Adrenal gland (tissue), 5 donors: ENCODE measurements at regions not wholly inside any gene's neighbourhood (a gene's known extent, or its start where the extent isn't known, plus 50 kb on each side); places are given as distances from the start of the nearest gene placed in this dataset.

Source experiments
- CTCF ChIP-seq, 6 experiments: fragments of 450-650 bp in 4 of 6; fragments of 200-600 bp in 2 of 6; sonication (generic) in 1 of 6; IDR thresholded peaks; 1 replicate in 5 of 6; 2 replicates in 1 of 6; pipeline versions ENCODE4 v1.5.1 to v1.8.0; 2016 to 2021; ENCODE audit warnings: antibody characterized with exemption in 6 of 6, mild to moderate bottlenecking in 2 of 6, moderate library complexity in 1 of 6
- POLR2A ChIP-seq, 2 donors: fragments of 450-650 bp; IDR thresholded peaks; one replicate each; pipeline ENCODE4 v1.6.1; 2017; ENCODE audit warnings: antibody characterized with exemption in 2 of 2, mild to moderate bottlenecking in 2 of 2, moderate library complexity in 1 of 2
- donor health status: DM: no; HTN: no; CAD: no.

GRCh38 chr9:28332648-28333047 lies 759.4 kb upstream of the C9orf72 start:
- TF ChIP-seq CTCF (IDR thresholded peaks at IDR 0.05) = no peak
- no peak for TF ChIP-seq POLR2A (IDR thresholded peaks at IDR 0.05)
